CD1c-positive myeloid dendritic cell (primary cell): ENCODE measurements at regions not wholly inside any gene's neighbourhood (a gene's known extent, or its start where the extent isn't known, plus 50 kb on each side); places are given as distances from the start of the nearest gene placed in this dataset.

Source experiments
- DNase-seq: peaks from one replicate; pipeline ENCODE4 v3.0.0-alpha.2; 2016; ENCODE audit errors: extremely low spot score

DNA sequence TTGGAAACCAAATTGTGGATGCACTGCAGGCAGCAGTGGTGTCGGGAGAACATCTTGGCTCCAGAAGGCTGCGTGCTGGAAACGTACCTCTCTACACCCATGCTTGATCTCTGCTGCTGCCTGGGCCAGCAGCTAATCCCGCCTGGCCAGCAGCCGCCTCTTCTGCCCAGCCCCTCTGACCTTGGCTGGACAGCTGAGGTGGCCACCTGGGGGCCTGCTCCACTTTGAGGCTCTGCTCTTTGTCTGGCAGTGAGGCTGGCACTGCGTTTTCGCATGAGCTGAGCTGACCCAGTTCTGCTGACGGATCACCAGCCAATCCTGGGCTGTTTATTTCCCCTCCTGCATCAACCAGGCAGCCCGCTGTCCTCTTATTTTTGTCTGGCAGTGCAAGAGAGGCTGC, 154.9 kb downstream of the TENT4A start:
- no peak for DNase-seq

GRCh38 chr5:6868575-6869215, 155.5 kb downstream of the TENT4A start:
- DNase-seq = no peak

DNA sequence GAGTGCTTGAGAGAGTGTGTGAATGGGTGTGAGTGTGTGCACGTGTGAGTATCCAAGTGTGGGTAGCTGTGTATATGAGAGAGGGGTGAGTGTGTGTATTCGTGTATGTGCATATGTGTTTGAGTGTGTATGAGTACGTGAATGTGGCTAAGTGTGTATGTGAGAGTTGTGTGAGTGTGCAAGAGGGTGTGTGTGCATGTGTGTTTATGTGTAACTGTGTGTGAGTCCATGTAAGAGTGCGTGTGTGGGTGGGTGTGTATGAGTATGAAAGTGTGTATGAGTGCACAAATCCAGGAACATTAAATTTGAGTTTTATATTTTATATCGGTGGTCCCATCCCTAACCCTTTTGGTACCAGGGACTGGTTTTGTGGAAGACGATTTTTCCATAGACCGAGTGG, 156.4 kb downstream of the TENT4A start:
- DNase-seq = no peak

GRCh38 chr5:6872441-6873160, 159.4 kb downstream of the TENT4A start:
- DNase-seq = no peak

- DNase-seq = no peak
These were observed 160.1 kb downstream of the TENT4A start for GRCh38 chr5:6873359-6873758.

DNA sequence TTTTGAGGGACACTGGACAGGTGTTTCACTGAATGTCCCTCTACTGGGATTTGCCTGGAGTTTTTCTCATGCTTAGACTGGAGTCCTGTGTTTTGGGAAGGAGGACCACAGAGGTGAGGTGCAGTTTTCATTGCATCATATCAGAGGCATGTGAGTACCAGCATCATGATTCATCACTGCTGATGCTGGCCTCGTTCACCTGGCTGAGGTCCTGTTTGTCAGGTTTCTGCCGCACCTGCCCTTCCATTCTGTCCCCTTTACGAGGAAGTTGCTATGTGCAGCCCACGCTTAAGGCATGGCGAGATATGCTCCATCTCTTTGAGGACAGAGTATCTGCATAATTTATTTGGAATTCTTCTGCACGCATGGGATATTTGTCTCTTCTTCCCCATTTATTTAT, 162.1 kb downstream of the TENT4A start:
- DNase-seq = no peak

DNA sequence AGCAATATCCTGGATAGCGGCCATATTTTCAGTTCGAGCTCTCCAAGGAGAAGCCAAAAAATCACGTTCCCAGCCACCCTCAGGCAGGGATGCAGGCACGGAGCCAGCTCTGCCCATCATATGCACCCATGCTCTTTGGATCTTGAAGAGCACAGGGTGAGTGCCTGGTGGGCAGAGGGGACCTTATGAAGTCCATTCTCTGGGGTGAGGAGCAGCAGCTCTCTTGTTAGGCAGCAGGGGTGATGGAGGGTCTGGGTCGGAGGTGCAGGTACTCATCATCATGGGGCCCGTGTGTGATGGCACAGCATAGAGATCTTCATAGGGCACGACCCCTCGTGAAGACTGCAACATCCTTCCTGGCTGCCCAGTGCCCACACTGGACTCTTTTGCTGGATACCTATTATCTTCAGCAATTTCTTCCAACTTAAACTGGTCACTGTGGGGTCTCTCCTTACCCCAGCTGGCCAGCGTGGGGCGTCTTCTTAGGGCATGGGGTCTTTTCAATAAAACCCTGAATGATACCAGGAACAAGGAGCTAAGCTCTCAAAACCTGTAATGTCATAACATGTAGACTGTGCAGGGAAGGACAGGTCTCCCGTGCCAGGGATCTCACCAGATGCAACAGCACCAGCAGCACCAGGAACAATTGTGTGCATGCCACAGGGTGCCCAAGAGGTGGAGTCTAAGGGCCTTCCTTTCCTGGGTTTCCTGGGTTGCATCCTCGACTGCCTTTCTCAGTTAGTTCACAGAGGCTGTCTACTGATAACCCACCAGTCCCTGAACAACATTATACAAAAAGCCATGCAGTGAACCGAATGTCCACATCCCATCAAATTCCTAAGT, 165.0 kb downstream of the TENT4A start:
- DNase-seq = no peak

- DNase-seq = no peak
These were observed 172.3 kb downstream of the TENT4A start for GRCh38 chr5:6885581-6885980.

DNA sequence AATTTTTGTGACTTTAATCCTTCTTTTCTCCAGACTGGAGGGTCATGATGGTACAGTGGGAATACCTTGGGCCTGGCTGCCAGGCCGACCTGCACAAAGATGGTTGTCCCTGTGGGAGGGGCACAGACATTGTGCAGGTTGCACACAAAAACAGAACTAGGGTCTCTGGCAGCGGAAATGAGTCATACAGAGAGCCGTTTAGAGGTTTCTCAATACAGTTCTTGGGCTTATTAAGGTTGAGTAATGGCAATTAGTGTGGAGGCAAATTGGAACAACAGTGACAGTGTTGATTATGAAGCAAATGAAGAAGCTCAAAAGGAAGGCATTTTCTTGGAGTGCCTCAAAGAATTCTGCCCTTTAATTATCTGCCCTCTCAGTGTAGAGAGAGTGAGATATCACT, 173.6 kb downstream of the TENT4A start:
- DNase-seq = no peak

GRCh38 chr5:6889030-6889429, 175.8 kb downstream of the TENT4A start:
- no peak for DNase-seq

GRCh38 chr5:6899221-6899620, 186.0 kb downstream of the TENT4A start:
- no peak for DNase-seq

DNA sequence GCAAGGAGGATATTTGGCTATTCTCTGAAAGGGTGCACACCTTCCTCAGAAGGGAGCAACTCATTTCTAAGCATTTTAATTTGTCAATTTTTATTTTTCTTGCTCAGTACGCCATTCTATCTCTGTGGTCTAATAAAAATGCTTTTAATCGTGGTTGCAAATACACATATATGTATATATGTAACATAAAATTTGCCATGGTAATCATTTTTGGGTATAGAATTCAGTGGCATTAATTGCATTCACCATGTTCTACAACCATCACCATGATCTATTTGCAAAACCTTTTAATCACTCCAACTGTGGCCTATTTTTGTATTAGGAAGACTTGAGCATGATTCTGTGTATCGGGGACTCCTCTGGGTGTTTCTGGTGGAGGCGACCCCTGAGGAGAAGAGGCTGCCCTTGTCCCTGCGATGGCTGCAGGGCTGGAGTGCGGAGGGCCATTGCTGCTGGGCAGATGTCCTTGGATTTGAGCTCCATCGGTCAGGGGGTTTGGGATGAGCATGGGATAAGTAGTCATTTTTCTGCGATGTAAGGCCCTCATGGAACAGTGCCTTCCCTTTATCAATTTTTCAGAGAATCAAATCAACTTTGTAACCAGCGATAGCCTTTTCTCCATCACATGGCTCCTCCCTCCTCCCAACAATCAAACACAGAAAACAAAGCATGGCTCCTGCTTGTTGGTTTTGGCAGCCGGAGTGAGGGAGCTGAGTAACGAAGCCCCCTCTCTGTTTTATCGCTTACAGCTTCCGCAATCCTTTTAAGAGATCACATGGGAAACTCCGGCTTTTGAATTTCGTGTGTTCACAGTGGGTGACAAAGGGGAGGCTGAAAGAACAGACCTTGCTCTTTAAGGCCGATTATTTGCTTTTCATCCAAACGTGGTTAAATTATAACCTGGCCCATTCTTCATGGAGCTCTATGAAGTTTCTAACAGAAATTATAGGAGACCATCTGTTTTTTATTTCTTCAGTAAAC, 187.3 kb downstream of the TENT4A start:
- no peak for DNase-seq

GRCh38 chr5:6902094-6902493, 188.9 kb downstream of the TENT4A start:
- no peak for DNase-seq

- no peak for DNase-seq
These were observed 189.4 kb downstream of the TENT4A start for GRCh38 chr5:6902597-6902996.

GRCh38 chr5:6903934-6904333, 190.7 kb downstream of the TENT4A start:
- no peak for DNase-seq

DNA sequence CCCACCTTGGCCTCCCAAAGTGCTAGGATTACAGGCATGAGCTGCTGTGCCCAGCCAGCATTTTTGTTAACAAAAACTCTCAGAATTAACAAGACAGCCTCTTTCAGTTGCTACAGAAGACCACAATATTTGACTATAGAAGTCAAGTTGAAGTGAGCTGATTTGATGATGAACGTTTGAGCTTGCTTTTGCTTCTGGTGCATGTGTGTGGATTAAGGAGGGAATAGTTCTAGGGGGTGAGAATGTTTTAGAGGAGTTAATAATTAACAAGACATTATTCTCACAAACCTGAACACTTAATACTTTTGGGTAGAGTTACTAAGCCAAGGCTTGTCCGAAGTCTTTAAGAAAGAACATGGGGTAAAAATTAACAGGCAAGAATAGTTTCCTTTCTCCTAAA, 191.6 kb downstream of the TENT4A start:
- no peak for DNase-seq

GRCh38 chr5:6905423-6905822, 192.2 kb downstream of the TENT4A start:
- no peak for DNase-seq

DNA sequence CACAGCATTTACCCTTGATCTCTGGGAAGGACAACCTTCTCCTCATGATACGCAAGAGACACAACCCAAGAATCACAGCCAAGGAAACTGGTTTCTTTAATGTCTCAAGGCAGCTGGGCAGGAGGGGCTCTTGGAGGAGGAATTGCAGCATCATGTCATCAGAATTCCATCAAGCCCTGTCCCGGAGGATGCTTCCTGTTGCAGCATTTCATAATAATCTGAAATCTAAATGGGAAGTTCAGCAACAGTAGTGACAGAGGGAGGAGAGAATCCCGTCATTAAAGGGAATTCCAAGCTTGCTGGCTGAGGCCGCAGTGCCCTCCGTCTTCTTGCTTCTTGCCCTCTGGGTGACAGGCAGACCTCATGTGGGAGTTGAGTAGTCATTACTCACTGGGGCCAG, 192.7 kb downstream of the TENT4A start:
- no peak for DNase-seq

- no peak for DNase-seq
These were observed 194.2 kb downstream of the TENT4A start for GRCh38 chr5:6907320-6907918.

GRCh38 chr5:6909901-6910300, 196.7 kb downstream of the TENT4A start:
- no peak for DNase-seq

GRCh38 chr5:6910950-6911349, 197.7 kb downstream of the TENT4A start:
- DNase-seq = no peak
